BJ (cell line): ENCODE measurements at regions not wholly inside any gene's neighbourhood (a gene's known extent, or its start where the extent isn't known, plus 50 kb on each side); places are given as distances from the start of the nearest gene placed in this dataset.

Experiments
- CTCF ChIA-PET: fragments of 350-600 bp; formaldehyde crosslinking; extraction: SDS; loops from one replicate; lab custom pipeline; 2021; ENCODE audit warnings: antibody characterized with exemption, inconsistent platforms; lab: Yijun Ruan, JAX
- POLR2A ChIA-PET: fragments of 300-600 bp; sonication (Branson Sonifier 250); formaldehyde crosslinking; extraction: SDS; loops from one replicate; lab custom pipeline; 2021; ENCODE audit warnings: antibody characterized with exemption; lab: Charles Lee
- DNase-seq: peaks from one replicate; pipeline ENCODE4 v3.0.0-alpha.2; 2011; ENCODE audit warnings: low read depth
- H3K27me3 ChIP-seq: 2 replicates; pipeline ENCODE4 v1.6.0; 2011; ENCODE audit warnings: low read length; ENCODE audit not compliant: control insufficient read depth, insufficient read depth
- H3K36me3 ChIP-seq: 2 replicates; pipeline ENCODE4 v1.5.1; 2011; ENCODE audit warnings: low read length; ENCODE audit not compliant: control insufficient read depth, insufficient read depth
- H3K4me3 ChIP-seq: 2 replicates; pipeline ENCODE4 v1.5.1; 2011; ENCODE audit warnings: low read depth, mild to moderate bottlenecking, control low read depth, low read length
- TF ChIP-seq, protein P1 (sequence below): IDR thresholded peaks from 2 replicates; pipeline ENCODE4 v1.5.1; 2011; ENCODE audit warnings: low read depth, mild to moderate bottlenecking, control low read depth, inconsistent platforms, low read length, moderate library complexity; ENCODE audit not compliant: insufficient read depth

DNA sequence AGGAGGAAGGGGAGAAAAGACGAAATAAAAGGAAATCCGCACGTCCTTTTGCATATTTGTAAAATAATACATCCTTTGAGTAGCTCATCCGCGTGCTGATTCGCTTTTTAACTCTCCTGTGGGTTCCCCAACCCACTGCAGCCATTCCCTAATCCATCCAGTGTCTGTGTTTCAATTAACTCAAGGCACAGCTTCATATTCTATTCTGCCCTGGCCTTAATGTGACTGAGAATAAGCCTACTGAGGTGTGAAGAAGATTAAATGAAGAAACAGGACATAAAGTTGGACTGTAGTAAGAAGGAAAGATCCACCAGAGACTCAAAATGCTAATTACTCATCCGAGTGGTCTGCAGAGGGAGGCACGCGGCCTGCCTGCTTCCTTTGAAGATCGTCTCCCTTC is 161.4 kb upstream of the SH3BP4 start:
- no peak overlapping the region for H3K4me3 ChIP-seq
- no peak for DNase-seq
- TF ChIP-seq, protein P1, sequence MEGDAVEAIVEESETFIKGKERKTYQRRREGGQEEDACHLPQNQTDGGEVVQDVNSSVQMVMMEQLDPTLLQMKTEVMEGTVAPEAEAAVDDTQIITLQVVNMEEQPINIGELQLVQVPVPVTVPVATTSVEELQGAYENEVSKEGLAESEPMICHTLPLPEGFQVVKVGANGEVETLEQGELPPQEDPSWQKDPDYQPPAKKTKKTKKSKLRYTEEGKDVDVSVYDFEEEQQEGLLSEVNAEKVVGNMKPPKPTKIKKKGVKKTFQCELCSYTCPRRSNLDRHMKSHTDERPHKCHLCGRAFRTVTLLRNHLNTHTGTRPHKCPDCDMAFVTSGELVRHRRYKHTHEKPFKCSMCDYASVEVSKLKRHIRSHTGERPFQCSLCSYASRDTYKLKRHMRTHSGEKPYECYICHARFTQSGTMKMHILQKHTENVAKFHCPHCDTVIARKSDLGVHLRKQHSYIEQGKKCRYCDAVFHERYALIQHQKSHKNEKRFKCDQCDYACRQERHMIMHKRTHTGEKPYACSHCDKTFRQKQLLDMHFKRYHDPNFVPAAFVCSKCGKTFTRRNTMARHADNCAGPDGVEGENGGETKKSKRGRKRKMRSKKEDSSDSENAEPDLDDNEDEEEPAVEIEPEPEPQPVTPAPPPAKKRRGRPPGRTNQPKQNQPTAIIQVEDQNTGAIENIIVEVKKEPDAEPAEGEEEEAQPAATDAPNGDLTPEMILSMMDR: no peak
- ChIA-PET POLR2A (no interaction called here), CTCF (interaction anchor here (0.5 kb wide), 1 partner anchor 758 kb away, joined by 5 read pairs; no protein-coding TSS in a partner anchor)
- H3K36me3 ChIP-seq: no peaks in the 10 kb centered on the region; the same call in 1 of the 2 replicates
- H3K27me3 ChIP-seq: no peaks in the 10 kb centered on the region

DNA sequence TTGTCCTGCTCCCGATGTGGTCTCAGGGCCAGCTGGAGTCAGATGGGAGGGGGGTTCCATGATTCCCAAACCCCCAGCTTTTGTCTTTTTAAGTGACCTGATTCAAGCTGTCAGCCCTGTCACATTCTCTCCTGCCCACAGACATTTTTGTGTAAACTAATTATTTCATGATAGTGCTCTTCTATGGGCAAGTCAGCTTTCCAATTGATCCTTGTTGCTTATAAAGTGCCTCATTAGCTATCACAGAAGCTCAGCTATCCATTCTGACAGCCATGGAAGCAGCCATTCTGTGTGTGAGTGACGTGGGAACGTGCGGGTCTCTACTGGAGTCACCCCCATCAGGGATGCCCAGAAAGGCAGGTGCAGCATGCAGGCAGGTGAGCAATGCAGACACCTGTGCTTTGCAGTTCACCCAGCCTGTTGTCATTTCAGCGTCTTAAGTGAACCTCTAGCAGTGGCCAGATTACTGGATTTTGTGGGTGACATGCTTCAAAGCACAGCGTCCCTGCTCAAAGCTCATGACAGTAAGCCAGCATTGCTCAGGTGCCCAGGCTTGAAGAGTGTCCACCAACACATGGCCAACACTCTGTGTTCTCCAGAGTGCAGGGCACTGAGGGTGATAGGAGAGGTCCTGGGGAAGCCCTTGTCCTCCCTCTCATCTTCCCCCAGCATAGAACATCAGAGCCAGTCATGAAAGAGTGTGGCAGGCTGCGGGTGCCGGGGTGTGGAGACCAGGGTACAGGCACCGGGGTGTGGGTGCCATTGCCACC is 162.1 kb upstream of the SH3BP4 start:
- TF ChIP-seq, protein P1: no peak
- H3K36me3 ChIP-seq: no peaks in the 10 kb centered on the region; the same call in 1 of the 2 replicates
- no peak overlapping the region for H3K4me3 ChIP-seq
- no peaks in the 10 kb centered on the region for H3K27me3 ChIP-seq
- POLR2A ChIA-PET: no interaction called here
- CTCF ChIA-PET: interaction anchor here (0.5 kb wide), 1 partner anchor 758 kb away, joined by 5 read pairs; no protein-coding TSS in a partner anchor
- no peak for DNase-seq

DNA sequence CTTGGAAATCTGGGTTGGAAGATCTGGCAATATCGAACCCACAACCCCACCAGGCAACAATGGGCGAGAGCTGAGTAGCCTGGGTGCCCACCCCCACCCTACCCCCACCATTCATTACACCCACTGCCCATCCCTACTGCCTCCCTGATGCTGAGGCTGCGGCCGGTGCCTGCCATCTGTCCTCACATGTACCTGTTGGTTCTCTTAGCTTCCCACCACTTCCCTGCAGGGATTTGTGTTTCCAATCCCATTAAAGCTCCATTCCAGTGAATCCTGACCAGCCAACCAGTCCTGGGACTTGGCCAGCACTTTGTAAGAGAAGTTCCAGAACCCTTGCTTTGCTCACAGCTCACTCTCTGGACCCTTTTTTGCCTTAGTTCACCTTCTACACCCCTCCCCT is 163.0 kb upstream of the SH3BP4 start:
- ChIA-PET POLR2A (no interaction called here), CTCF (interaction anchor here (1.1 kb wide), 1 partner anchor 19 kb away, joined by 3 read pairs; no protein-coding TSS in a partner anchor)
- TF ChIP-seq, protein P1: no peak

DNA sequence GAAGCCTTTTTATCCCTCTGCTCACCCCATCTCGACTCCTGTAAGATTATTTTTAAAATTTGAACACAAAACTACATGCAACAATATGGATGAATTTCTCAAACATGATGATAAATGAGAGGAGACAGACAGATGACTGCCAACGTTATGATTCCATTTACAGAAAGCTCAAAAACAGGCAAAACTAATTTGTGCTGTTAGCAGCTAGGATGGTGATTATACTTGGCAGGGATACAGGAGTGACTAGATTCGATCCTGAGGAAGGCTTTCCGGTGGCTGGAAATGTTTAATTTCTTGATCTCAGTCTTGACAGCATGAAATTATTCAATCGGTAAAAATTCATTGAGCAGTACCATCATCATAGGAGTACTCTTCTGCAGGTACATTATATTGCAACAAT is 163.4 kb upstream of the SH3BP4 start:
- DNase-seq: no peak
- POLR2A ChIA-PET: no interaction called here
- CTCF ChIA-PET: interaction anchor here (0.9 to 1.1 kb wide), 2 partner anchors 10 to 18 kb away, joined by 3 read pairs; no protein-coding TSS in a partner anchor

More for the DNA sequence above, 163.0 kb upstream of the SH3BP4 start:
- Histone ChIP-seq H3K4me3 (no peak overlapping the region), H3K36me3 (no peaks in the 10 kb centered on the region; the same call in 1 of the 2 replicates), H3K27me3 (no peaks in the 10 kb centered on the region)
- no peak for DNase-seq

DNA sequence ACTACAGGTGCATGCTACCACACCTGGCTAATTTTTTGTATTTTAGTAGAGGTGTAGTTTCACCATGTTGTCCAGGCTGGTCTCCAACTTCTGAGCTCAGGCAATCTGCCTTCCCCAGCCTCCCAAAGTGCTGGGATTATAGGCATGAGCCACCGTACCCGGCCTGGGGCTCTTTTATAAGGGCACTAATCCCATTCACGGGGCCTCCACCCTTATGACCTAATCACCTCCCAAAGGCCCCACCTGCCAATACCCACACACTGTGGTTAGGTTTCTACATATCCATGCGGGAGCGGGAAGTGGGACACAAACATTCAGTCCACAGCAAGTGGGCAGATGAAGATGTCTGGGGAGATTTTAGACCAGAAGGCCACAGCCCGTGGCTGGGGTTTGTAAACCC is 164.7 kb upstream of the SH3BP4 start:
- Histone ChIP-seq H3K4me3 (no peak overlapping the region), H3K36me3 (no peaks in the 10 kb centered on the region; the same call in 1 of the 2 replicates), H3K27me3 (no peaks in the 10 kb centered on the region)
- ChIA-PET CTCF (no interaction called here), POLR2A (no interaction called here)
- TF ChIP-seq, protein P1: no peak
- DNase-seq: no peak

More for the DNA sequence above, 163.4 kb upstream of the SH3BP4 start:
- Histone ChIP-seq H3K4me3 (no peak overlapping the region), H3K36me3 (no peaks in the 10 kb centered on the region; the same call in 1 of the 2 replicates), H3K27me3 (no peaks in the 10 kb centered on the region)
- TF ChIP-seq, protein P1: no peak
